H1 (cell line): ENCODE measurements at regions not wholly inside any gene's neighbourhood (a gene's known extent, or its start where the extent isn't known, plus 50 kb on each side); places are given as distances from the start of the nearest gene placed in this dataset.
A peak's percentile ranks its signal among the peaks of the same experiment; 100 is the strongest.

ENCODE experiments used
- ASH2L ChIP-seq: fragments of 200-600, 300-600 bp; sonication (generic); IDR thresholded peaks from one replicate; pipeline ENCODE4 v1.7.1; 2017; ENCODE audit warnings: low read length
- BACH1 ChIP-seq: IDR thresholded peaks from 2 replicates; pipeline ENCODE4 v1.6.1; 2012; ENCODE audit warnings: low read length, improper control_type of control experiment
- BCL11A ChIP-seq, 2 experiments: IDR thresholded peaks; one replicate each; pipeline ENCODE4 v1.6.1; 2011; ENCODE audit warnings: low read depth in 2 of 2, low read length in 2 of 2, mild to moderate bottlenecking in 2 of 2
- CBX8 ChIP-seq: fragments of 300-800, 300-1000 bp; sonication (generic); IDR thresholded peaks from 2 replicates; pipeline ENCODE4 v1.7.1; 2016; ENCODE audit warnings: low read depth, low read length, borderline replicate concordance
- CEBPB ChIP-seq: IDR thresholded peaks from 2 replicates; pipeline ENCODE4 v1.6.1; 2012; ENCODE audit warnings: low read depth, low read length
- CHD1 ChIP-seq: IDR thresholded peaks from 2 replicates; pipeline ENCODE4 v1.6.1; 2012; ENCODE audit warnings: low read depth, low read length, improper control_type of control experiment
- CREB1 ChIP-seq: IDR thresholded peaks from 2 replicates; pipeline ENCODE4 v1.6.1; 2012; ENCODE audit warnings: inconsistent platforms
- EP300 ChIP-seq, 2 experiments: IDR thresholded peaks; 1 replicate in 1 of 2; 2 replicates in 1 of 2; pipeline ENCODE4 v1.6.1; 2011 to 2012; ENCODE audit warnings: low read depth in 2 of 2, low read length in 2 of 2, mild to moderate bottlenecking in 2 of 2, borderline replicate concordance in 1 of 2, inconsistent platforms in 1 of 2, moderate library complexity in 1 of 2
- EZH2 ChIP-seq: fragments of 200-600 bp; sonication (generic); IDR thresholded peaks from 2 replicates; pipeline ENCODE4 v1.7.1; 2012; ENCODE audit warnings: low read depth, mild to moderate bottlenecking, moderate library complexity, low read length, inconsistent platforms; ENCODE audit not compliant: severe bottlenecking
- GABPA ChIP-seq: IDR thresholded peaks from 2 replicates; pipeline ENCODE4 v1.6.1; 2011; ENCODE audit warnings: mild to moderate bottlenecking, low read length, moderate library complexity, borderline replicate concordance; ENCODE audit not compliant: insufficient read depth
- GTF2F1 ChIP-seq: IDR thresholded peaks from 2 replicates; pipeline ENCODE4 v1.6.1; 2012; ENCODE audit warnings: low read depth, low read length, improper control_type of control experiment, borderline replicate concordance
- HDAC6 ChIP-seq: IDR thresholded peaks from one replicate; pipeline ENCODE4 v1.7.1; 2012; ENCODE audit warnings: low read depth, mild to moderate bottlenecking, inconsistent platforms, low read length, moderate library complexity
- KDM5A ChIP-seq: fragments of 200-600 bp; IDR thresholded peaks from 2 replicates; pipeline ENCODE4 v1.7.1; 2012; ENCODE audit warnings: mild to moderate bottlenecking, low read length, inconsistent platforms, mixed read lengths
- MAFK ChIP-seq: IDR thresholded peaks from 2 replicates; pipeline ENCODE4 v1.6.1; 2012; ENCODE audit warnings: low read depth, mild to moderate bottlenecking, improper control_type of control experiment, low read length
- NANOG ChIP-seq: IDR thresholded peaks from 2 replicates; pipeline ENCODE4 v1.6.1; 2011; ENCODE audit warnings: low read length, low read depth, mild to moderate bottlenecking, inconsistent platforms; ENCODE audit not compliant: insufficient read depth, poor library complexity, severe bottlenecking
- SIN3A ChIP-seq, 2 experiments: IDR thresholded peaks in 1 of 2; conservative IDR thresholded peaks in 1 of 2; 2 replicates each; pipeline ENCODE4 v1.6.1; 2011 to 2012; ENCODE audit warnings: low read length in 2 of 2, improper control_type of control experiment in 1 of 2, low read depth in 1 of 2, mild to moderate bottlenecking in 1 of 2
- SP1 ChIP-seq: IDR thresholded peaks from 2 replicates; pipeline ENCODE4 v1.6.1; 2011; ENCODE audit warnings: low read depth, low read length
- SP4 ChIP-seq: IDR thresholded peaks from 2 replicates; pipeline ENCODE4 v1.6.1; 2012; ENCODE audit warnings: low read length, inconsistent platforms
- YY1 ChIP-seq: IDR thresholded peaks from 2 replicates; pipeline ENCODE4 v1.6.1; 2011; ENCODE audit warnings: low read depth, mild to moderate bottlenecking, low read length
- ZNF274 ChIP-seq: IDR thresholded peaks from 2 replicates; pipeline ENCODE4 v1.7.0; 2012; ENCODE audit warnings: low read length, borderline replicate concordance; ENCODE audit errors: extremely low read depth
- TF ChIP-seq, protein P1 (sequence below): IDR thresholded peaks from 2 replicates; pipeline ENCODE4 v1.6.1; 2012; ENCODE audit warnings: low read length, inconsistent platforms
- TF ChIP-seq, protein P2 (sequence below): IDR thresholded peaks from 2 replicates; pipeline ENCODE4 v1.6.1; 2011; ENCODE audit warnings: low read depth, mild to moderate bottlenecking, low read length; ENCODE audit not compliant: insufficient read depth
- TF ChIP-seq, protein P3 (sequence below): IDR thresholded peaks from 2 replicates; pipeline ENCODE4 v1.6.1; 2012; ENCODE audit warnings: inconsistent platforms

DNA sequence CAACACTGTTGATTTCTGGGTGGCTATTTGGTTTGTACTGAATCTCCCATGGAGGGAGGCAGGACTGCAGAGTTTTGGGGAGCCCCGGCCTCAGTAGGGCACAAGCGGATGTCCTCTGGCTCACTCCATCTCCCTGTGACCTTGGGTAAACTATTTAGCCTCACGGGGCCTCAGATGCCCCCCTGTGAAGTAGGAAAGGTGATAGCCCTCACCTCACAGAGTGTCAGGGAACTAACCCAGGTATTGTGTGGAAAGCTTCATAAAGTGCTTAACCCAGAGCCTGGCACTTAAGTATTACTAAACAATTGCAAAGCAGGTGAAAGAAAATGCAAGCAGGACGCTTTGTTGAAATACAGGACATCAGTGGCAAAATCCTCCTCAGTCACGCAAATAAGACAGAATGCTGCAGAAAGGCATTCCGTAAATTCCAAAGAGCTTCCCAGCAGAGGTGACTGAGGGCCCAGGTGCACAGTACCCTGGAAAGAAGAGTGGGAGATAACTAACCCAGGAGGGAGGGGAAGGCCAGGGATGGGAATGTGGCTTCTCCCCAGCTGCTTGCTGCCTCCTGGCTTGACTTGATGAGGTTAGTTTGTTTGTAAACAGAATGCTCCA lies 436.3 kb downstream of the PRDM2 start (continued):
- TF ChIP-seq, protein P1, sequence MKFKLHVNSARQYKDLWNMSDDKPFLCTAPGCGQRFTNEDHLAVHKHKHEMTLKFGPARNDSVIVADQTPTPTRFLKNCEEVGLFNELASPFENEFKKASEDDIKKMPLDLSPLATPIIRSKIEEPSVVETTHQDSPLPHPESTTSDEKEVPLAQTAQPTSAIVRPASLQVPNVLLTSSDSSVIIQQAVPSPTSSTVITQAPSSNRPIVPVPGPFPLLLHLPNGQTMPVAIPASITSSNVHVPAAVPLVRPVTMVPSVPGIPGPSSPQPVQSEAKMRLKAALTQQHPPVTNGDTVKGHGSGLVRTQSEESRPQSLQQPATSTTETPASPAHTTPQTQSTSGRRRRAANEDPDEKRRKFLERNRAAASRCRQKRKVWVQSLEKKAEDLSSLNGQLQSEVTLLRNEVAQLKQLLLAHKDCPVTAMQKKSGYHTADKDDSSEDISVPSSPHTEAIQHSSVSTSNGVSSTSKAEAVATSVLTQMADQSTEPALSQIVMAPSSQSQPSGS, result no peak
- TF ChIP-seq MAFK (no peak), EZH2 (no peak), KDM5A (no peak), ZNF274 (no peak), HDAC6 (no peak), CHD1 (no peak), SP1 (peak; percentile 18; the same call in 1 of the 2 replicates), EP300 (IDR thresholded peaks at IDR 0.05; ENCODE audit: borderline replicate concordance in 1 of 2, low read depth in 2 of 2, low read length in 2 of 2) (0 out of 3 replicates have a peak, but pooled peaks of 1 of the 2 experiments have one; percentile 28), NANOG (peak; percentile 16), SP4 (no peak), GTF2F1 (no peak), CREB1 (no peak), CEBPB (no peak), CBX8 (no peak), SIN3A (conservative IDR thresholded peaks at IDR 0.05 in 1 of 2, IDR thresholded peaks at IDR 0.05 in 1 of 2; ENCODE audit: low read depth in 1 of 2, low read length in 2 of 2) (no peak), BACH1 (no peak), BCL11A (IDR thresholded peaks at IDR 0.05; ENCODE audit: low read depth in 2 of 2, low read length in 2 of 2) (no peak), ASH2L (no peak), YY1 (0 out of 2 replicates have a peak, but pooled peaks have one; percentile 18), GABPA (no peak)
- TF ChIP-seq, protein P2, sequence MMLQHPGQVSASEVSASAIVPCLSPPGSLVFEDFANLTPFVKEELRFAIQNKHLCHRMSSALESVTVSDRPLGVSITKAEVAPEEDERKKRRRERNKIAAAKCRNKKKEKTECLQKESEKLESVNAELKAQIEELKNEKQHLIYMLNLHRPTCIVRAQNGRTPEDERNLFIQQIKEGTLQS, result no peak
- TF ChIP-seq, protein P3, sequence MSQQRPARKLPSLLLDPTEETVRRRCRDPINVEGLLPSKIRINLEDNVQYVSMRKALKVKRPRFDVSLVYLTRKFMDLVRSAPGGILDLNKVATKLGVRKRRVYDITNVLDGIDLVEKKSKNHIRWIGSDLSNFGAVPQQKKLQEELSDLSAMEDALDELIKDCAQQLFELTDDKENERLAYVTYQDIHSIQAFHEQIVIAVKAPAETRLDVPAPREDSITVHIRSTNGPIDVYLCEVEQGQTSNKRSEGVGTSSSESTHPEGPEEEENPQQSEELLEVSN, result no peak
